Neural progenitor cell (in vitro differentiated cells): ENCODE measurements at regions not wholly inside any gene's neighbourhood (a gene's known extent, or its start where the extent isn't known, plus 50 kb on each side); places are given as distances from the start of the nearest gene placed in this dataset.

Experiments used
- DNase-seq: peaks from one replicate; pipeline ENCODE4 v3.0.0-alpha.2; 2016; ENCODE audit warnings: low spot score
- H2AFZ ChIP-seq: fragments of 200-600 bp; sonication (generic); replicated peaks from 2 replicates; pipeline ENCODE4 v1.6.1; 2016; ENCODE audit warnings: antibody characterized with exemption
- H3F3A ChIP-seq: fragments of 200-600 bp; sonication (generic); 2 replicates; pipeline ENCODE4 v1.6.1; 2016; ENCODE audit warnings: antibody characterized with exemption, low read depth
- H3K27ac ChIP-seq: fragments of 200-600 bp; sonication (generic); 2 replicates; pipeline ENCODE4 v1.5.1; 2016; ENCODE audit warnings: mild to moderate bottlenecking
- H3K27me3 ChIP-seq: fragments of 200-600 bp; sonication (generic); 2 replicates; pipeline ENCODE4 v1.6.1; 2016; ENCODE audit warnings: mild to moderate bottlenecking, moderate library complexity
- H3K36me3 ChIP-seq: fragments of 200-600 bp; sonication (generic); 2 replicates; pipeline ENCODE4 v1.5.1; 2016
- H3K4me1 ChIP-seq: fragments of 200-600 bp; sonication (generic); 2 replicates; pipeline ENCODE4 v1.6.1; 2016; ENCODE audit warnings: mixed run types
- H3K4me2 ChIP-seq: fragments of 200-600 bp; sonication (generic); 2 replicates; pipeline ENCODE4 v1.6.1; 2016
- H3K4me3 ChIP-seq: fragments of 200-600 bp; sonication (generic); 2 replicates; pipeline ENCODE4 v1.5.1; 2016
- H3K79me2 ChIP-seq: fragments of 200-600 bp; sonication (generic); 2 replicates; pipeline ENCODE4 v1.6.1; 2016; ENCODE audit warnings: low read depth
- H3K9ac ChIP-seq: fragments of 200-600 bp; sonication (generic); 2 replicates; pipeline ENCODE4 v1.6.1; 2016
- H3K9me3 ChIP-seq: fragments of 200-600 bp; sonication (generic); 2 replicates; pipeline ENCODE4 v1.5.1; 2016; ENCODE audit warnings: low read depth
- H4K20me1 ChIP-seq: fragments of 200-600 bp; sonication (generic); 2 replicates; pipeline ENCODE4 v1.6.1; 2016; ENCODE audit warnings: low read depth
- H3K27ac Mint-ChIP-seq: 3 replicates; pipeline ENCODE4 v1.8.0; 2021; ENCODE audit warnings: mixed read lengths
- H3K27me3 Mint-ChIP-seq: 2 replicates; pipeline ENCODE4 v1.8.0; 2022; ENCODE audit warnings: low read depth, mild to moderate bottlenecking, inconsistent platforms, moderate library complexity, mixed read lengths; ENCODE audit not compliant: insufficient read depth
- H3K36me3 Mint-ChIP-seq: 3 replicates; pipeline ENCODE4 v1.8.0; 2021; ENCODE audit warnings: mixed read lengths
- H3K4me1 Mint-ChIP-seq: 3 replicates; pipeline ENCODE4 v1.8.0; 2021; ENCODE audit warnings: mixed read lengths
- H3K4me3 Mint-ChIP-seq: 3 replicates; pipeline ENCODE4 v1.8.0; 2021; ENCODE audit warnings: mild to moderate bottlenecking, moderate library complexity, mixed read lengths
- H3K9me3 Mint-ChIP-seq: 3 replicates; pipeline ENCODE4 v1.8.0; 2020; ENCODE audit warnings: mixed read lengths
- EZH2 ChIP-seq: fragments of 200-600 bp; sonication (generic); IDR thresholded peaks from 2 replicates; pipeline ENCODE4 v1.6.1; 2017; ENCODE audit warnings: antibody characterized with exemption, mild to moderate bottlenecking, moderate library complexity
- EZH2phosphoT487 ChIP-seq: fragments of 200-600 bp; sonication (generic); IDR thresholded peaks from 2 replicates; pipeline ENCODE4 v1.6.1; 2017; ENCODE audit warnings: antibody characterized with exemption
- TF ChIP-seq, protein P1 (sequence below): fragments of 200-600 bp; sonication (generic); IDR thresholded peaks from 2 replicates; pipeline ENCODE4 v1.5.1; 2017; ENCODE audit warnings: antibody characterized with exemption, mild to moderate bottlenecking

GRCh38 chr3:176767385-176767784 is 429.9 kb downstream of the TBL1XR1 start:
- Histone ChIP-seq H3K4me3 (no peak overlapping the region), H3F3A (no peaks in the 10 kb centered on the region), H2AFZ (no peak overlapping the region), H3K27me3 (no peaks in the 10 kb centered on the region), H3K36me3 (peaks cover 5% of the 10 kb centered on the region), H4K20me1 (no peaks in the 10 kb centered on the region), H3K4me2 (no peak overlapping the region), H3K4me1 (no peaks in the 10 kb centered on the region), H3K79me2 (no peaks in the 10 kb centered on the region), H3K9ac (no peak overlapping the region), H3K27ac (no peak overlapping the region), H3K9me3 (peaks cover 4% of the 10 kb centered on the region)
- no peak for TF ChIP-seq EZH2phosphoT487
- TF ChIP-seq, protein P1, sequence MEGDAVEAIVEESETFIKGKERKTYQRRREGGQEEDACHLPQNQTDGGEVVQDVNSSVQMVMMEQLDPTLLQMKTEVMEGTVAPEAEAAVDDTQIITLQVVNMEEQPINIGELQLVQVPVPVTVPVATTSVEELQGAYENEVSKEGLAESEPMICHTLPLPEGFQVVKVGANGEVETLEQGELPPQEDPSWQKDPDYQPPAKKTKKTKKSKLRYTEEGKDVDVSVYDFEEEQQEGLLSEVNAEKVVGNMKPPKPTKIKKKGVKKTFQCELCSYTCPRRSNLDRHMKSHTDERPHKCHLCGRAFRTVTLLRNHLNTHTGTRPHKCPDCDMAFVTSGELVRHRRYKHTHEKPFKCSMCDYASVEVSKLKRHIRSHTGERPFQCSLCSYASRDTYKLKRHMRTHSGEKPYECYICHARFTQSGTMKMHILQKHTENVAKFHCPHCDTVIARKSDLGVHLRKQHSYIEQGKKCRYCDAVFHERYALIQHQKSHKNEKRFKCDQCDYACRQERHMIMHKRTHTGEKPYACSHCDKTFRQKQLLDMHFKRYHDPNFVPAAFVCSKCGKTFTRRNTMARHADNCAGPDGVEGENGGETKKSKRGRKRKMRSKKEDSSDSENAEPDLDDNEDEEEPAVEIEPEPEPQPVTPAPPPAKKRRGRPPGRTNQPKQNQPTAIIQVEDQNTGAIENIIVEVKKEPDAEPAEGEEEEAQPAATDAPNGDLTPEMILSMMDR = no peak
- TF ChIP-seq EZH2 = no peak
- Mint-ChIP-seq H3K4me1 (no peaks in the 10 kb centered on the region), H3K9me3 (peaks cover 4% of the 10 kb centered on the region), H3K4me3 (no peak overlapping the region), H3K36me3 (no peaks in the 10 kb centered on the region), H3K27ac (no peak overlapping the region), H3K27me3 (peaks cover 7% of the 10 kb centered on the region)
- DNase-seq = no peak

DNA sequence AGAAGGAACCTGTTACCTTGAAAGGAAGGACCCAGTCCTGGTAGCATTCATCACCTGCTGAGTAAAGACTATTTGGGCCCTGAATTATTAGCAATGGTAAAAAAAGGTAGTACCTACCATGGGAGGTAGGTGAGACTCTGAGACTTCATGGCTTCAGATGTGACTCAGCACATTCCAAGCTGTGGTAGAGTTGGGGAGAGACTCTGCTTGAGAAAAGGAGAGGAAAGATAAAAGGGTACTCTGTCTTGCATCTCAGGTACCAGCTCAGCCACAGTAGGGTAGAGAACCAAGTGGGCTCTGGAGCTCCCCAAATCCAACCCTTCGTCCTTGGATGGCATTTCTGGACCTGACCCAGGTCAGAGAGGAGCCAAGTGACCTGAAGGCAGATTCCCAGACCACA is 430.4 kb downstream of the TBL1XR1 start:
- TF ChIP-seq, protein P1 = no peak
- no peak for TF ChIP-seq EZH2
- peaks cover 4% of the 10 kb centered on the region for H3K9me3 Mint-ChIP-seq
- H3K4me3 ChIP-seq = no peak overlapping the region
- H2AFZ ChIP-seq = no peak overlapping the region
- no peak overlapping the region for H3K27ac Mint-ChIP-seq
- H3K9me3 ChIP-seq = peaks cover 4% of the 10 kb centered on the region
- H3K4me2 ChIP-seq = no peak overlapping the region
- no peaks in the 10 kb centered on the region for H3K4me1 ChIP-seq
- H3K4me1 Mint-ChIP-seq = no peaks in the 10 kb centered on the region
- no peaks in the 10 kb centered on the region for H4K20me1 ChIP-seq
- DNase-seq = no peak
- H3K27me3 ChIP-seq = no peaks in the 10 kb centered on the region
- no peak overlapping the region for H3K9ac ChIP-seq
- H3K36me3 ChIP-seq = peaks cover 5% of the 10 kb centered on the region
- no peak overlapping the region for H3K4me3 Mint-ChIP-seq
- no peaks in the 10 kb centered on the region for H3K79me2 ChIP-seq
- H3K27me3 Mint-ChIP-seq = peaks cover 6% of the 10 kb centered on the region
- H3F3A ChIP-seq = no peaks in the 10 kb centered on the region
- H3K27ac ChIP-seq = no peak overlapping the region
- H3K36me3 Mint-ChIP-seq = no peaks in the 10 kb centered on the region

DNA sequence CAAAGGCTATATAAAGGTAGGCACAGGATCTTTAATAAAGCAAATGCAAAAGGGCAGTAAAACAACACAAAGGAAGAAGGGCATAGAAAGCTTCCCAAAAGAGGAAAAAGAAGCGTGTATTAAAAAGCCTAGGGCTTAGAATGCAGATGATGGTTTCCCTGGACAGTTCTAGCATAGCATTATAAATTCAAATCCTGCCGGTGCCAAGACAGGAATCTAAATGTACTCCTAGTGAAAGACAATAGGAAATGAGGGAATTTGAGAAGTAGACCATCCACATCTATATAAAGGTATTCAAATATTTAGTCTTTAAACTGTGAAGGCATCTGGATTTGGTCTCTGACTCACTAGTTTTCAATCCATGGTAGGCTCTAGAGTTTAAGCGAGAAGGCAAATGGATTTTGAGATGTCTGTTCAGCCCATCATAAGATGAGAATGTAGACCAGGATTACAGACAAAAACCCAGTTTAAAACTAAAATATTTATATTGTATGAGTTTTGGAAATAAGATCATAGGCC is 431.8 kb downstream of the TBL1XR1 start:
- H3K4me1 ChIP-seq = no peaks in the 10 kb centered on the region
- H3K27me3 Mint-ChIP-seq = peaks cover 6% of the 10 kb centered on the region
- no peaks in the 10 kb centered on the region for H4K20me1 ChIP-seq
- no peak overlapping the region for H3K4me2 ChIP-seq
- H3K9ac ChIP-seq = no peak overlapping the region
- no peaks in the 10 kb centered on the region for H3K27me3 ChIP-seq
- H3K27ac Mint-ChIP-seq = no peak overlapping the region
- no peaks in the 10 kb centered on the region for H3K36me3 Mint-ChIP-seq
- peaks cover 4% of the 10 kb centered on the region for H3K9me3 ChIP-seq
- no peak overlapping the region for H3K27ac ChIP-seq
- peaks cover 4% of the 10 kb centered on the region for H3K9me3 Mint-ChIP-seq
- H3K79me2 ChIP-seq = no peaks in the 10 kb centered on the region
- no peaks in the 10 kb centered on the region for H3K4me1 Mint-ChIP-seq
- no peak overlapping the region for H2AFZ ChIP-seq
- no peak overlapping the region for H3K4me3 Mint-ChIP-seq
- DNase-seq = no peak
- peaks cover 5% of the 10 kb centered on the region for H3K36me3 ChIP-seq
- TF ChIP-seq EZH2 (no peak), EZH2phosphoT487 (no peak)
- TF ChIP-seq, protein P1 = no peak
- no peak overlapping the region for H3K4me3 ChIP-seq
- no peaks in the 10 kb centered on the region for H3F3A ChIP-seq
